ENCODE measurements at regions not wholly inside any gene's neighbourhood (a gene's known extent, or its start where the extent isn't known, plus 50 kb on each side); places are given as distances from the start of the nearest gene placed in this dataset.

- ChIA-PET POLR2A (no interaction called here), CTCF (no interaction called here)
- Histone ChIP-seq H3K9me3 (ENCODE audit: control extremely low read depth in 1 of 3, control insufficient read depth in 2 of 3, insufficient read depth in 1 of 3, low read length in 2 of 3) (no peaks in the 10 kb centered on the region), H3K36me3 (replicated peaks in 1 of 2; ENCODE audit: control extremely low read depth in 1 of 2, control insufficient read depth in 1 of 2, extremely low read depth in 1 of 2, insufficient read depth in 2 of 2, low read length in 1 of 2) (no peaks in the 10 kb centered on the region), H3K9ac (ENCODE audit: low read length) (no peak overlapping the region), H2AFZ (ENCODE audit: insufficient read depth, low read depth, low read length, poor library complexity, severe bottlenecking) (no peak overlapping the region), H3K27ac (ENCODE audit: low read length in 2 of 2) (no peak overlapping the region), H4K20me1 (ENCODE audit: control insufficient read depth, insufficient read depth, low read length, poor library complexity, severe bottlenecking) (no peaks in the 10 kb centered on the region), H3K4me1 (ENCODE audit: control insufficient read depth in 2 of 2, insufficient read depth in 2 of 2, low read length in 2 of 2) (no peaks in the 10 kb centered on the region), H3K79me2 (ENCODE audit: control insufficient read depth, insufficient read depth, low read length) (no peaks in the 10 kb centered on the region), H3K4me3 (ENCODE audit: control extremely low read depth in 1 of 5, extremely low read depth in 1 of 5, insufficient read depth in 1 of 5, low read depth in 2 of 5, low read length in 4 of 5) (no peak overlapping the region), H3K27me3 (replicated peaks in 1 of 4; ENCODE audit: control extremely low read depth in 1 of 4, control insufficient read depth in 3 of 4, insufficient read depth in 4 of 4, low read length in 3 of 4) (no peaks in the 10 kb centered on the region), H3K4me2 (replicated peaks; ENCODE audit: low read depth, low read length, poor library complexity, severe bottlenecking) (no peak overlapping the region)
- intact Hi-C loops (cut with micrococcal nuclease) = no loop called here
- DNase-seq (no peak), ATAC-seq (ENCODE audit: low read depth) (no peak)
- no peaks in the 10 kb centered on the region for H3K9me3 Mint-ChIP-seq (ENCODE audit: insufficient read depth)
- no peak overlapping the region for H3K27ac Mint-ChIP-seq
- no peaks in the 10 kb centered on the region for H3K27me3 Mint-ChIP-seq
- no peak for TF ChIP-seq EZH2 (IDR thresholded peaks at IDR 0.05; ENCODE audit: borderline replicate concordance, insufficient read depth, low read depth, low read length, poor library complexity, severe bottlenecking)
- no peak for TF ChIP-seq CTCF (IDR thresholded peaks at IDR 0.05)
- 63% methylated on average over 1 of the region's 2 CpGs for WGBS (ENCODE audit: insufficient coverage)
- no peak overlapping the region for H3K4me3 Mint-ChIP-seq
- no peaks in the 10 kb centered on the region for H3K4me1 Mint-ChIP-seq
Measured at GRCh38 chr12:98074286-98074685, 441.1 kb upstream of the TMPO start.

GRCh38 chr12:98084391-98084790 lies 431.0 kb upstream of the TMPO start:
- intact Hi-C loops (cut with micrococcal nuclease) = no loop called here
- H3K27me3 ChIP-seq (replicated peaks in 1 of 4; ENCODE audit: control extremely low read depth in 1 of 4, control insufficient read depth in 3 of 4, insufficient read depth in 4 of 4, low read length in 3 of 4) = no peaks in the 10 kb centered on the region
- POLR2A ChIA-PET = no interaction called here
- H3K4me2 ChIP-seq (replicated peaks; ENCODE audit: low read depth, low read length, poor library complexity, severe bottlenecking) = no peak overlapping the region
- Mint-ChIP-seq H3K27me3 (no peaks in the 10 kb centered on the region), H3K4me3 (no peak overlapping the region), H3K4me1 (no peaks in the 10 kb centered on the region), H3K9me3 (ENCODE audit: insufficient read depth) (no peaks in the 10 kb centered on the region), H3K27ac (no peak overlapping the region)
- H3K79me2 ChIP-seq (ENCODE audit: control insufficient read depth, insufficient read depth, low read length) = no peaks in the 10 kb centered on the region
- H3K9me3 ChIP-seq (ENCODE audit: control extremely low read depth in 1 of 3, control insufficient read depth in 2 of 3, insufficient read depth in 1 of 3, low read length in 2 of 3) = no peaks in the 10 kb centered on the region
- no peak overlapping the region for H2AFZ ChIP-seq (ENCODE audit: insufficient read depth, low read depth, low read length, poor library complexity, severe bottlenecking)
- ATAC-seq (ENCODE audit: low read depth) (no peak), DNase-seq (no peak)
- WGBS (ENCODE audit: insufficient coverage) = 87% methylated on average over 5 of the region's 5 CpGs
- TF ChIP-seq EZH2 (IDR thresholded peaks at IDR 0.05; ENCODE audit: borderline replicate concordance, insufficient read depth, low read depth, low read length, poor library complexity, severe bottlenecking) (no peak), CTCF (IDR thresholded peaks at IDR 0.05) (no peak)
- no peaks in the 10 kb centered on the region for H4K20me1 ChIP-seq (ENCODE audit: control insufficient read depth, insufficient read depth, low read length, poor library complexity, severe bottlenecking)
- H3K27ac ChIP-seq (ENCODE audit: low read length in 2 of 2) = no peak overlapping the region
- no peaks in the 10 kb centered on the region for H3K36me3 ChIP-seq (replicated peaks in 1 of 2; ENCODE audit: control extremely low read depth in 1 of 2, control insufficient read depth in 1 of 2, extremely low read depth in 1 of 2, insufficient read depth in 2 of 2, low read length in 1 of 2)
- no peaks in the 10 kb centered on the region for H3K4me1 ChIP-seq (ENCODE audit: control insufficient read depth in 2 of 2, insufficient read depth in 2 of 2, low read length in 2 of 2)
- CTCF ChIA-PET = no interaction called here
- no peak overlapping the region for H3K4me3 ChIP-seq (ENCODE audit: control extremely low read depth in 1 of 5, extremely low read depth in 1 of 5, insufficient read depth in 1 of 5, low read depth in 2 of 5, low read length in 4 of 5)
- no peak overlapping the region for H3K9ac ChIP-seq (ENCODE audit: low read length)
